Pons (tissue), 1 donor: ENCODE measurements at regions not wholly inside any gene's neighbourhood (a gene's known extent, or its start where the extent isn't known, plus 50 kb on each side); places are given as distances from the start of the nearest gene placed in this dataset.
A peak's percentile ranks its signal among the peaks of the same experiment; 100 is the strongest.
"Not testable (repeated sequence)": the region's sequence is repeated elsewhere in the genome, so short reads cannot be mapped to it uniquely, and the experiment has no call there.

Experiments used
- DNase-seq: peaks from one replicate; pipeline ENCODE4 v3.0.0-alpha.2; 2016; ENCODE audit warnings: low spot score

GRCh38 chr22:48307931-48308330 is 1519.7 kb downstream of the BRD1 start:
- no peak for DNase-seq

GRCh38 chr22:48306785-48307510 is 1520.7 kb downstream of the BRD1 start:
- DNase-seq = no peak

GRCh38 chr22:48306284-48306683 is 1521.4 kb downstream of the BRD1 start:
- DNase-seq = no peak

- DNase-seq = no peak
Measured at GRCh38 chr22:48305726-48306235, 1521.9 kb downstream of the BRD1 start.

GRCh38 chr22:48303369-48303725 is 1524.3 kb downstream of the BRD1 start:
- no peak for DNase-seq

GRCh38 chr22:48302657-48303368 is 1524.9 kb downstream of the BRD1 start:
- no peak for DNase-seq

- no peak for DNase-seq
Measured at GRCh38 chr22:48301908-48302307, 1525.8 kb downstream of the BRD1 start.

- no peak for DNase-seq
Measured at GRCh38 chr22:48301421-48301820, 1526.3 kb downstream of the BRD1 start.

GRCh38 chr22:48300877-48301276 is 1526.8 kb downstream of the BRD1 start:
- DNase-seq = no peak

GRCh38 chr22:48299801-48300200 is 1527.9 kb downstream of the BRD1 start:
- DNase-seq = no peak

GRCh38 chr22:48299124-48299523 is 1528.5 kb downstream of the BRD1 start:
- DNase-seq = no peak

- DNase-seq = no peak
Measured at GRCh38 chr22:48297296-48297695, 1530.4 kb downstream of the BRD1 start.

- DNase-seq = not testable (repeated sequence)
Measured at GRCh38 chr22:48289954-48290353, 1527.5 kb downstream of the TBC1D22A start.

- no peak for DNase-seq
Measured at GRCh38 chr22:48288376-48288940, 1526.0 kb downstream of the TBC1D22A start.

- no peak for DNase-seq
Measured at GRCh38 chr22:48287031-48287430, 1524.6 kb downstream of the TBC1D22A start.

GRCh38 chr22:48284671-48285070 is 1522.2 kb downstream of the TBC1D22A start:
- DNase-seq = no peak

GRCh38 chr22:48282804-48283203 is 1520.4 kb downstream of the TBC1D22A start:
- no peak for DNase-seq

- peak; percentile 20 for DNase-seq
Measured at GRCh38 chr22:48279461-48279756, 1517.0 kb downstream of the TBC1D22A start.

- DNase-seq = no peak
Measured at GRCh38 chr22:48278620-48279460, 1516.4 kb downstream of the TBC1D22A start.

GRCh38 chr22:48277868-48278581 is 1515.6 kb downstream of the TBC1D22A start:
- DNase-seq = peak; percentile 38

- DNase-seq = no peak
Measured at GRCh38 chr22:48276994-48277867, 1514.8 kb downstream of the TBC1D22A start.
